HFF-Myc (cell line): ENCODE measurements at regions not wholly inside any gene's neighbourhood (a gene's known extent, or its start where the extent isn't known, plus 50 kb on each side); places are given as distances from the start of the nearest gene placed in this dataset.

Source experiments
- DNase-seq: peaks from one replicate; pipeline ENCODE4 v3.0.0-alpha.2; 2011; ENCODE audit warnings: low read depth; ENCODE audit errors: extremely low read depth
- H3K4me3 ChIP-seq: replicated peaks from 2 replicates; pipeline ENCODE4 v1.5.1; 2011; ENCODE audit warnings: low read depth, mild to moderate bottlenecking, control low read depth, low read length
- TF ChIP-seq, protein P1 (sequence below): IDR thresholded peaks from 2 replicates; pipeline ENCODE4 v1.5.1; 2012; ENCODE audit warnings: mild to moderate bottlenecking, low read depth, low read length, control low read depth; ENCODE audit errors: missing control alignments

- DNase-seq: no peak
- TF ChIP-seq, protein P1, sequence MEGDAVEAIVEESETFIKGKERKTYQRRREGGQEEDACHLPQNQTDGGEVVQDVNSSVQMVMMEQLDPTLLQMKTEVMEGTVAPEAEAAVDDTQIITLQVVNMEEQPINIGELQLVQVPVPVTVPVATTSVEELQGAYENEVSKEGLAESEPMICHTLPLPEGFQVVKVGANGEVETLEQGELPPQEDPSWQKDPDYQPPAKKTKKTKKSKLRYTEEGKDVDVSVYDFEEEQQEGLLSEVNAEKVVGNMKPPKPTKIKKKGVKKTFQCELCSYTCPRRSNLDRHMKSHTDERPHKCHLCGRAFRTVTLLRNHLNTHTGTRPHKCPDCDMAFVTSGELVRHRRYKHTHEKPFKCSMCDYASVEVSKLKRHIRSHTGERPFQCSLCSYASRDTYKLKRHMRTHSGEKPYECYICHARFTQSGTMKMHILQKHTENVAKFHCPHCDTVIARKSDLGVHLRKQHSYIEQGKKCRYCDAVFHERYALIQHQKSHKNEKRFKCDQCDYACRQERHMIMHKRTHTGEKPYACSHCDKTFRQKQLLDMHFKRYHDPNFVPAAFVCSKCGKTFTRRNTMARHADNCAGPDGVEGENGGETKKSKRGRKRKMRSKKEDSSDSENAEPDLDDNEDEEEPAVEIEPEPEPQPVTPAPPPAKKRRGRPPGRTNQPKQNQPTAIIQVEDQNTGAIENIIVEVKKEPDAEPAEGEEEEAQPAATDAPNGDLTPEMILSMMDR: no peak
- no peak overlapping the region for H3K4me3 ChIP-seq
Measured at GRCh38 chr3:182078316-182078715, 366.6 kb downstream of the SOX2 start.

DNA sequence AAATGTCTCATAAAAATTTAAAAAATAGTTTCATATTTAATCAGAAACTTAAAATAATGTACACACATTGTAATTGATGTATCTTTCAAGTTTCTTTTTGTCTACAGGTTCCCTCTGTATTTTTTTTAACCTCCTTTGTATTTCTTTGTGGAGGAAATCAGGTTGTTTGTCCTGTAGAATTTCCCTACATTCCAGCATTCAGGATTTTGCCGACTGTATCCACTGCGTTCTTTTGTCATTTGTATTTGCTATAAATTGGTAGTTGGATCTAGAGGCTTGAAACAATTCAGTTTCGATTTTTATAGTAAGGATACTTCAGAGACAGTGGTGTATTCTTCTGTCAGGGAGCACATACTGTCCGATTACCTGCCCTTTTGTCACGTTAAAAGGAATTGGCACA lies 367.2 kb downstream of the SOX2 start:
- no peak for DNase-seq
- TF ChIP-seq, protein P1: no peak
- H3K4me3 ChIP-seq: no peak overlapping the region

DNA sequence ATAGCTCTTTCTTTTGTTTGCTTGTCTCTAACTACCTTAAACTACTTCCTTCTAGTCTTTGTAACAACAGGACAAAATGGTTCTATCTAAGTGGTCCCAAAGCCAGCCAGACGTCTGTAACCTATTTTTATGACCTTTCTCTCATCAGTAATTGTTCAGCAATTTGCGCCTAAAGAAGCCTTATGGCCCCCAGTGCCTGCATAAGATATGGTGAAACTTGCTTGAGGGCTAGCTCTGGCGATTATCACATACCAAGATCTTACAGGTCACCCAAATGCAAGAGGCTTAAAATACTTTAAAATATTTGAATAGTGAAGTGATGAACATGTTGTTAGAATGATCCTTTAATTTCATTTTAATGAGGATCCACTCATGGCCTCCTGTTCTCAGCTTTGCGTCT lies 369.4 kb downstream of the SOX2 start:
- TF ChIP-seq, protein P1: no peak
- no peak for DNase-seq
- H3K4me3 ChIP-seq: no peak overlapping the region

- TF ChIP-seq, protein P1: no peak
- no peak for DNase-seq
- no peak overlapping the region for H3K4me3 ChIP-seq
Measured at GRCh38 chr3:182083112-182083511, 371.4 kb downstream of the SOX2 start.

- no peak overlapping the region for H3K4me3 ChIP-seq
- no peak for DNase-seq
- TF ChIP-seq, protein P1: no peak
Measured at GRCh38 chr3:182092662-182093262, 381.0 kb downstream of the SOX2 start.

- no peak overlapping the region for H3K4me3 ChIP-seq
- DNase-seq: no peak
- TF ChIP-seq, protein P1: no peak
Measured at GRCh38 chr3:182094321-182094720, 382.6 kb downstream of the SOX2 start.

GRCh38 chr3:182104881-182105280 lies 393.2 kb downstream of the SOX2 start:
- TF ChIP-seq, protein P1: no peak
- no peak for DNase-seq
- no peak overlapping the region for H3K4me3 ChIP-seq
